Choroid plexus epithelial cell (primary cell): ENCODE measurements at regions not wholly inside any gene's neighbourhood (a gene's known extent, or its start where the extent isn't known, plus 50 kb on each side); places are given as distances from the start of the nearest gene placed in this dataset.

ENCODE experiments used
- DNase-seq: peaks from one replicate; pipeline ENCODE4 v3.0.0-alpha.2; 2010; ENCODE audit warnings: low read depth
- H3K4me3 ChIP-seq: 2 replicates; pipeline ENCODE4 v1.5.1; 2011; ENCODE audit warnings: low read depth, mild to moderate bottlenecking, control low read depth, low read length, moderate library complexity
- CTCF ChIP-seq: conservative IDR thresholded peaks from 2 replicates; pipeline ENCODE4 v1.5.1; 2011; ENCODE audit warnings: low read depth, mild to moderate bottlenecking, control low read depth, inconsistent platforms, low read length, moderate library complexity

GRCh38 chr11:115631609-115632008, 127.4 kb upstream of the CADM1 start:
- DNase-seq: no peak
- no peak overlapping the region for H3K4me3 ChIP-seq
- no peak for TF ChIP-seq CTCF

DNA sequence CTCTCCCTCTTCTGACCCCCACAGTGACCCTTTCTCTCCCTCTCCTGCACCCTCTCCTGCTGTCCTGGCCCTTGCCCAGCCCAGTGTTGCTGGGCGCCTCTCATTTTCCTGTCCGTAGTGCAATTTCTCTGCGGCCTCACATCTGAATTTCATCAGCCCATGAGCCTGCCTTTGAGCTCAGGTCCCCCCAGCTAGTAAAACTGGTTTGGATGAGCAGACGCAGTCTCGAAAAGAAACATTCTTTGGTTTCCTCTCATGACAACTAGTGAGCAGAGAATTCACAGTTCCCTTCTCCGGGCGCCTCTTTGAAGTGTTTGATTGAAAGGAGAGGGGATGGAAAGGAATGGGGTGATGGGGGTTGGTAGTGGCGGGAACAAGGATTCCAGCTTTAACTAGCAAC, 126.0 kb upstream of the CADM1 start:
- DNase-seq: no peak
- no peak overlapping the region for H3K4me3 ChIP-seq
- no peak for TF ChIP-seq CTCF

DNA sequence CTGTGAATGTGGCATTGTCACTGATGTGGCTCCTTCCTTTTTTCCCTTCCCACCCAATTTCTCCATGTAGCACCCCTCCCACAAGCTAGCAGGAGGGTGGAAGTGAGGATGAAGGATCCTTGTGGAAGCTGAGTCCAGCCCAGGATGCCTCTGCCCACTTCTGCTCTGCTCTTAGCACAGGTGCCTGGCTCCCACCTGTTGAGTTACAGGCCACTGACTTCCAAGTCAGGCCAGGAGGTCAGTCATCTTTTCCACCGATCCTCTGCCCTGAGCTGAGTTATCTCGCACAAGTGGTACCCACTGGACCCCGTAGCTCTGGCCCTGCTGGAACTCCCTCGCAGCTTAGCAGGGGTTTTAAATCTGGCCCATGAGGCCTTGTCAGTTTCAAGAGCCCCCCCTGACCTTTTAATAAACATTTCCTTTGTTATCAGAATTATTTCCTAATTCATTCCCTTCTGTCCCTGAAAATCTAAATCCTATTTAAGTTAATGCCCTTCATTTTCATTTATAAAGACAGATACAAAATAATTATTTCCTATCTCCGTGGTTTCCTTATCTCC, 125.3 kb upstream of the CADM1 start:
- no peak overlapping the region for H3K4me3 ChIP-seq
- DNase-seq: no peak
- no peak for TF ChIP-seq CTCF

- no peak for TF ChIP-seq CTCF
- no peak overlapping the region for H3K4me3 ChIP-seq
- DNase-seq: no peak
Observed at GRCh38 chr11:115627666-115628460, 123.6 kb upstream of the CADM1 start.

DNA sequence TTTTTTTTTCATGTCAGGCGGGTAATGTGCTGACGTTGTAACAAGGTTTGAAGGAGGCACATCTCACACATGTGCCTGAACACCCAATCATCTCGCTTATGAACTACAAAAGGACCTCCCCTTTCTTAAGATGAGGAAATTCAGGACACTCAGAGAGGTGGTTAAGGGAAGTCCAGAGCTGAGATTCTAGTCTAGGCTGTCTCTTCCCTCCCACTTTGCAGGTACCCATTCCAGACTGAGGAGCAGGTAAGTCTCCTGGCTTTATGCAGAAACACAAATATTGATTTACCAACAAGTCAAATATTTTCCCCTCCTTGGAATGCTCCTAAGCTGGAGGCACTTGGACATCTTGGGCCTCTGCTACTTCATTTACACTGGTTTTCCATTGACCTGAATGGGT, 122.9 kb upstream of the CADM1 start:
- H3K4me3 ChIP-seq: no peak overlapping the region
- no peak for DNase-seq
- no peak for TF ChIP-seq CTCF

GRCh38 chr11:115626414-115626813, 122.2 kb upstream of the CADM1 start:
- DNase-seq: no peak
- no peak overlapping the region for H3K4me3 ChIP-seq
- no peak for TF ChIP-seq CTCF

- no peak for DNase-seq
- no peak for TF ChIP-seq CTCF
Observed at GRCh38 chr11:115625502-115625901, 121.3 kb upstream of the CADM1 start.

More at GRCh38 chr11:115625502-115625901, 121.3 kb upstream of the CADM1 start:
- no peak overlapping the region for H3K4me3 ChIP-seq
